CD14-positive monocyte (primary cell): ENCODE measurements at regions not wholly inside any gene's neighbourhood (a gene's known extent, or its start where the extent isn't known, plus 50 kb on each side); places are given as distances from the start of the nearest gene placed in this dataset.

Source experiments
- DNase-seq, 3 donors: peaks; one replicate each; pipeline ENCODE4 v3.0.0-alpha.2; 2011 to 2022
- H2AFZ ChIP-seq: 2 replicates; pipeline ENCODE4 v1.6.0; 2012; ENCODE audit warnings: mild to moderate bottlenecking, low read depth, low read length, inconsistent platforms; ENCODE audit not compliant: insufficient read depth, poor library complexity, severe bottlenecking
- H3K27ac ChIP-seq, 2 donors: 1 replicate in 1 of 2; 2 replicates in 1 of 2; pipeline ENCODE4 v1.5.1; 2012 to 2013; ENCODE audit warnings: low read length in 2 of 2, control low read depth in 1 of 2, inconsistent platforms in 1 of 2, low read depth in 1 of 2, mild to moderate bottlenecking in 1 of 2
- H3K27me3 ChIP-seq, 2 donors: one replicate each; pipeline versions ENCODE4 v1.6.0 to v1.6.1; 2011 to 2013; ENCODE audit warnings: low read length in 2 of 2; ENCODE audit not compliant: control insufficient read depth in 2 of 2, insufficient read depth in 2 of 2
- H3K36me3 ChIP-seq, 2 donors: replicated peaks in 1 of 2; 1 replicate in 1 of 2; 2 replicates in 1 of 2; pipeline versions ENCODE4 v1.5.1 to v1.6.1; 2012 to 2013; ENCODE audit warnings: low read length in 2 of 2, control low read depth in 1 of 2, inconsistent platforms in 1 of 2, mild to moderate bottlenecking in 1 of 2; ENCODE audit not compliant: insufficient read depth in 2 of 2, control insufficient read depth in 1 of 2
- H3K4me1 ChIP-seq, 2 donors: 1 replicate in 1 of 2; 2 replicates in 1 of 2; pipeline versions ENCODE4 v1.5.1 to v1.6.1; 2012 to 2013; ENCODE audit warnings: low read length in 2 of 2, control low read depth in 1 of 2, inconsistent platforms in 1 of 2, mild to moderate bottlenecking in 1 of 2, moderate library complexity in 1 of 2; ENCODE audit not compliant: insufficient read depth in 2 of 2, control insufficient read depth in 1 of 2
- H3K4me2 ChIP-seq: replicated peaks from 2 replicates; pipeline ENCODE3; 2012; ENCODE audit warnings: low read length, moderate library complexity, mild to moderate bottlenecking; ENCODE audit not compliant: poor library complexity, severe bottlenecking; ENCODE audit errors: extremely low read depth
- H3K4me3 ChIP-seq, 3 experiments: fragments of 200-600 bp in 1 of 3; sonication (generic) in 1 of 3; replicated peaks in 1 of 3; 1 replicate in 2 of 3; 2 replicates in 1 of 3; pipeline ENCODE4 v1.5.1; 2011 to 2013; ENCODE audit warnings: low read length in 3 of 3, mild to moderate bottlenecking in 3 of 3, control low read depth in 2 of 3, low read depth in 2 of 3, inconsistent platforms in 1 of 3, moderate library complexity in 1 of 3
- H3K79me2 ChIP-seq: 2 replicates; pipeline ENCODE4 v1.6.0; 2012; ENCODE audit warnings: mild to moderate bottlenecking, control low read depth, inconsistent platforms, low read length, moderate library complexity; ENCODE audit not compliant: insufficient read depth
- H3K9ac ChIP-seq: 2 replicates; pipeline ENCODE4 v1.6.0; 2017; ENCODE audit warnings: low read length, mild to moderate bottlenecking; ENCODE audit not compliant: insufficient read depth, poor library complexity, severe bottlenecking
- H3K9me3 ChIP-seq, 2 donors: replicated peaks in 1 of 2; 1 replicate in 1 of 2; 2 replicates in 1 of 2; pipeline versions ENCODE4 v1.5.1 to v1.6.1; 2012 to 2013; ENCODE audit warnings: low read length in 2 of 2, control low read depth in 1 of 2; ENCODE audit not compliant: control insufficient read depth in 1 of 2, insufficient read depth in 1 of 2
- H4K20me1 ChIP-seq: 2 replicates; pipeline ENCODE4 v1.6.0; 2012; ENCODE audit warnings: mild to moderate bottlenecking, low read length, control low read depth, moderate library complexity; ENCODE audit not compliant: insufficient read depth
- H3K27ac Mint-ChIP-seq, 7 donors: one replicate each; pipeline ENCODE4 v1.8.0; 2020; ENCODE audit warnings: mild to moderate bottlenecking in 7 of 7, mixed read lengths in 7 of 7, moderate library complexity in 6 of 7, inconsistent platforms in 2 of 7
- H3K27me3 Mint-ChIP-seq, 3 donors: one replicate each; pipeline ENCODE4 v1.8.0; 2021 to 2022; ENCODE audit warnings: low read depth in 3 of 3, mild to moderate bottlenecking in 3 of 3, mixed read lengths in 3 of 3, moderate library complexity in 3 of 3, inconsistent platforms in 1 of 3
- H3K36me3 Mint-ChIP-seq, 2 donors: one replicate each; pipeline ENCODE4 v1.8.0; 2020; ENCODE audit warnings: mixed read lengths in 2 of 2, inconsistent platforms in 1 of 2, mild to moderate bottlenecking in 1 of 2
- H3K4me1 Mint-ChIP-seq: one replicate; pipeline ENCODE4 v1.8.0; 2020; ENCODE audit warnings: mild to moderate bottlenecking, mixed read lengths
- H3K4me3 Mint-ChIP-seq, 2 donors: one replicate each; pipeline ENCODE4 v1.8.0; 2020; ENCODE audit warnings: mild to moderate bottlenecking in 2 of 2, mixed read lengths in 2 of 2, moderate library complexity in 1 of 2
- H3K9me3 Mint-ChIP-seq, 7 donors: one replicate each; pipeline ENCODE4 v1.8.0; 2020 to 2022; ENCODE audit warnings: mixed read lengths in 7 of 7, mild to moderate bottlenecking in 6 of 7, moderate library complexity in 6 of 7, inconsistent platforms in 2 of 7
- WGBS: methylation state at CpG from one replicate; pipeline ENCODE4 v1.1.5; 2013; ENCODE audit warnings: missing lambda C conversion rate; ENCODE audit not compliant: insufficient coverage; 5-methylcytosine and 5-hydroxymethylcytosine counted together
- intact Hi-C, 2 donors: fragments of 100-400 bp; cut with micrococcal nuclease; formaldehyde crosslinking; loops; one replicate each; pipeline versions ENCODE4 v1.15.0 to v1.15.1; 2023
- TF ChIP-seq, protein P1 (sequence below): fragments of 200-600 bp; IDR thresholded peaks from one replicate; pipeline ENCODE4 v1.8.0; 2022; ENCODE audit warnings: antibody characterized with exemption, mild to moderate bottlenecking

DNA sequence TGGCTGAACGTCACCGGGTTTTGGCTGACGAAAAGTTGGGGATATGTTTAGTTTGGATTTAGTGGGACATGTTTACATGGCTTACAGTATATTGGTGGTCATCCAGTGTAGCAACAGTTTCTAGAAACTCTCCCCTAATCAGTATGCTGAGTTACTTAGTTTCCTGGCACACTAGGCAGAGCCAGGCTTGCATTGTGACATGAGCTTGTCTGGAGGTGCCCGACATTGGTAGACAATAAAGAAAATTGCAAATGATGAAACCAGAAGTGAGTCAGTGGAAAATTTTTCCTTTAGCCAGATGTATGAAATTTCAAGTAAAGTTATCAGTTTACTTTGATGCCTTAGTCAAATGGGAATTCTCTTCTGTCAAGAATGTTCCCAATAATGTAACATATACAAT is 276.1 kb downstream of the RDH14 start:
- Histone ChIP-seq H3K79me2 (no peaks in the 10 kb centered on the region), H3K9me3 (peaks cover 0 to 9% of the 10 kb centered on the region in 2 donors), H2AFZ (no peak overlapping the region), H3K27ac (no peak overlapping the region), H3K36me3 (no peaks in the 10 kb centered on the region), H3K4me1 (no peaks in the 10 kb centered on the region), H3K9ac (no peak overlapping the region), H3K27me3 (no peaks in the 10 kb centered on the region), H3K4me2 (no peak overlapping the region), H4K20me1 (no peaks in the 10 kb centered on the region), H3K4me3 (no peak overlapping the region)
- peaks cover 0 to 19% (median 10%) of the 10 kb centered on the region in 7 donors for H3K9me3 Mint-ChIP-seq
- H3K36me3 Mint-ChIP-seq, result no peaks in the 10 kb centered on the region
- DNase-seq, result no peak
- WGBS, result no CpG with 5 or more reads among the region's 4 CpGs
- H3K4me3 Mint-ChIP-seq, result no peak overlapping the region
- intact Hi-C loops, result no loop called here
- TF ChIP-seq, protein P1, sequence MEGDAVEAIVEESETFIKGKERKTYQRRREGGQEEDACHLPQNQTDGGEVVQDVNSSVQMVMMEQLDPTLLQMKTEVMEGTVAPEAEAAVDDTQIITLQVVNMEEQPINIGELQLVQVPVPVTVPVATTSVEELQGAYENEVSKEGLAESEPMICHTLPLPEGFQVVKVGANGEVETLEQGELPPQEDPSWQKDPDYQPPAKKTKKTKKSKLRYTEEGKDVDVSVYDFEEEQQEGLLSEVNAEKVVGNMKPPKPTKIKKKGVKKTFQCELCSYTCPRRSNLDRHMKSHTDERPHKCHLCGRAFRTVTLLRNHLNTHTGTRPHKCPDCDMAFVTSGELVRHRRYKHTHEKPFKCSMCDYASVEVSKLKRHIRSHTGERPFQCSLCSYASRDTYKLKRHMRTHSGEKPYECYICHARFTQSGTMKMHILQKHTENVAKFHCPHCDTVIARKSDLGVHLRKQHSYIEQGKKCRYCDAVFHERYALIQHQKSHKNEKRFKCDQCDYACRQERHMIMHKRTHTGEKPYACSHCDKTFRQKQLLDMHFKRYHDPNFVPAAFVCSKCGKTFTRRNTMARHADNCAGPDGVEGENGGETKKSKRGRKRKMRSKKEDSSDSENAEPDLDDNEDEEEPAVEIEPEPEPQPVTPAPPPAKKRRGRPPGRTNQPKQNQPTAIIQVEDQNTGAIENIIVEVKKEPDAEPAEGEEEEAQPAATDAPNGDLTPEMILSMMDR, result no peak
- H3K27ac Mint-ChIP-seq, result no peak overlapping the region
- peaks cover 0 to 3% (median 3%) of the 10 kb centered on the region in 3 donors for H3K27me3 Mint-ChIP-seq
- no peaks in the 10 kb centered on the region for H3K4me1 Mint-ChIP-seq

DNA sequence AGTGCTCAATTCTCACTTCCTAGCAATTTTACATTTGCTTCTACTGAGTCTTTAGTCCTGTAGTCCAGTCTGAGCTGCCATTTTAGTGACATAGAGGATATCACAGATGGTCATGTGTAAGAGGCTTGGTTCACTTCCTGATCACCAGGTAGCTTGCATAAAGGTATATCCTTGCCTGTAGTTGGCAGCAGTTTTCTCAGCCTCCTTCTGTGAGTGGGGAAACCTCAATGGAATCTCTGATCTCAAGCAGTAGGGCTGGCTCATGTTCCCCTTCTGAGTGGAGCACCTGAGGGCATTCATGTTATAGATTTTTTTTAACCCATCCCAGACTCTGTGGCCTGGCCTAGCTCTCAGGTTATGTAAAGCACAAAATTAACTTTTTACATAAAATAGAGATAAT is 278.4 kb downstream of the RDH14 start:
- no peak overlapping the region for H2AFZ ChIP-seq
- peaks cover 0 to 9% of the 10 kb centered on the region in 2 donors for H3K9me3 ChIP-seq
- Mint-ChIP-seq H3K4me1 (no peaks in the 10 kb centered on the region), H3K27me3 (peaks cover 0 to 3% (median 2%) of the 10 kb centered on the region in 3 donors), H3K27ac (no peak overlapping the region), H3K36me3 (no peaks in the 10 kb centered on the region), H3K4me3 (no peak overlapping the region), H3K9me3 (peaks cover 0 to 19% (median 9%) of the 10 kb centered on the region in 7 donors)
- no peak overlapping the region for H3K4me3 ChIP-seq
- no peaks in the 10 kb centered on the region for H3K27me3 ChIP-seq
- no peaks in the 10 kb centered on the region for H3K36me3 ChIP-seq
- intact Hi-C loops, result no loop called here
- no peak overlapping the region for H3K4me2 ChIP-seq
- H4K20me1 ChIP-seq, result no peaks in the 10 kb centered on the region
- DNase-seq, result no peak
- TF ChIP-seq, protein P1, result no peak
- no peak overlapping the region for H3K27ac ChIP-seq
- H3K79me2 ChIP-seq, result no peaks in the 10 kb centered on the region
- no peaks in the 10 kb centered on the region for H3K4me1 ChIP-seq
- no peak overlapping the region for H3K9ac ChIP-seq
